Mucosa of descending colon (tissue), 3 donors: ENCODE measurements at regions not wholly inside any gene's neighbourhood (a gene's known extent, or its start where the extent isn't known, plus 50 kb on each side); places are given as distances from the start of the nearest gene placed in this dataset.

Experiments used
- ATAC-seq: fragments of 200-7000 bp; cut with Tn5 transposase; one replicate; pipeline ENCODE4 v1.9.1; 2020; ENCODE audit warnings: mild to moderate bottlenecking, moderate library complexity
- DNase-seq, 3 donors: peaks; one replicate each; pipeline ENCODE4 v3.0.0-alpha.2; 2020
- H3K36me3 ChIP-seq: fragments of 200-600 bp; one replicate; pipeline ENCODE4 v1.8.0; 2021; ENCODE audit warnings: low read depth, mild to moderate bottlenecking
- H3K4me1 ChIP-seq: fragments of 200-600 bp; one replicate; pipeline ENCODE4 v1.8.0; 2021; ENCODE audit warnings: low read depth, mild to moderate bottlenecking
- H3K4me3 ChIP-seq: fragments of 200-600 bp; one replicate; pipeline ENCODE4 v1.8.0; 2021; ENCODE audit warnings: mild to moderate bottlenecking
- H3K9me3 ChIP-seq: fragments of 200-600 bp; one replicate; pipeline ENCODE4 v1.8.0; 2021; ENCODE audit warnings: mild to moderate bottlenecking
- CTCF ChIP-seq: fragments of 200-600 bp; IDR thresholded peaks from one replicate; pipeline ENCODE4 v1.8.0; 2022; ENCODE audit warnings: antibody characterized with exemption, mild to moderate bottlenecking
- intact Hi-C, 2 donors: fragments of 100-400 bp; cut with DNase I in 1 of 2; cut with micrococcal nuclease in 1 of 2; formaldehyde crosslinking; loops; one replicate each; pipeline versions ENCODE4 v1.11.0 to v1.11.1; 2022; cut with DNase I, micrococcal nuclease
- donor health status: DM: no; HTN: no; CAD: no; lungs with moderate emphysema.
- donor health status: DM: no; HTN: no; CAD: no.
- donor health status: DM: no; HTN: yes; CAD: no.

GRCh38 chr14:87153901-87154300 is 839.1 kb downstream of the GALC start:
- Histone ChIP-seq H3K36me3 (no peaks in the 10 kb centered on the region), H3K4me3 (no peak overlapping the region), H3K9me3 (peaks cover 40% of the 10 kb centered on the region), H3K4me1 (no peaks in the 10 kb centered on the region)
- no peak for TF ChIP-seq CTCF
- intact Hi-C loops: no loop called here
- no peak for DNase-seq
- no peak for ATAC-seq

GRCh38 chr14:87153391-87153790 is 839.6 kb downstream of the GALC start:
- intact Hi-C loops: no loop called here
- TF ChIP-seq CTCF: no peak
- ATAC-seq: no peak

GRCh38 chr14:87152693-87153092 is 840.3 kb downstream of the GALC start:
- H3K4me1 ChIP-seq: no peaks in the 10 kb centered on the region
- intact Hi-C loops: no loop called here
- no peak for TF ChIP-seq CTCF
- H3K9me3 ChIP-seq: peaks cover 41% of the 10 kb centered on the region
- H3K4me3 ChIP-seq: no peak overlapping the region
- DNase-seq (no peak), ATAC-seq (no peak)
- H3K36me3 ChIP-seq: no peaks in the 10 kb centered on the region

More at GRCh38 chr14:87153391-87153790, 839.6 kb downstream of the GALC start:
- H3K36me3 ChIP-seq: no peaks in the 10 kb centered on the region
- no peak overlapping the region for H3K4me3 ChIP-seq
- DNase-seq: no peak
- peaks cover 44% of the 10 kb centered on the region for H3K9me3 ChIP-seq
- H3K4me1 ChIP-seq: no peaks in the 10 kb centered on the region

- DNase-seq: no peak
- TF ChIP-seq CTCF: no peak
- intact Hi-C loops: no loop called here
- peaks cover 49% of the 10 kb centered on the region for H3K9me3 ChIP-seq
- H3K4me1 ChIP-seq: no peaks in the 10 kb centered on the region
- ATAC-seq: no peak
- no peaks in the 10 kb centered on the region for H3K36me3 ChIP-seq
- no peak overlapping the region for H3K4me3 ChIP-seq
These were observed 843.2 kb downstream of the GALC start for GRCh38 chr14:87149583-87150354.

- no peaks in the 10 kb centered on the region for H3K36me3 ChIP-seq
- DNase-seq (no peak), ATAC-seq (no peak)
- intact Hi-C loops: no loop called here
- no peak overlapping the region for H3K4me3 ChIP-seq
- TF ChIP-seq CTCF: no peak
- peaks cover 45% of the 10 kb centered on the region for H3K9me3 ChIP-seq
- H3K4me1 ChIP-seq: no peaks in the 10 kb centered on the region
These were observed 844.3 kb downstream of the GALC start for GRCh38 chr14:87148655-87149054.
